Fibroblast of skin of left quadriceps (primary cell): ENCODE measurements at regions not wholly inside any gene's neighbourhood (a gene's known extent, or its start where the extent isn't known, plus 50 kb on each side); places are given as distances from the start of the nearest gene placed in this dataset.
"Not testable (repeated sequence)": the region's sequence is repeated elsewhere in the genome, so short reads cannot be mapped to it uniquely, and the experiment has no call there.

ENCODE experiments used
- DNase-seq, 2 experiments: peaks; one replicate each; pipeline ENCODE4 v3.0.0-alpha.2; 2013; ENCODE audit warnings: low read depth in 2 of 2

DNA sequence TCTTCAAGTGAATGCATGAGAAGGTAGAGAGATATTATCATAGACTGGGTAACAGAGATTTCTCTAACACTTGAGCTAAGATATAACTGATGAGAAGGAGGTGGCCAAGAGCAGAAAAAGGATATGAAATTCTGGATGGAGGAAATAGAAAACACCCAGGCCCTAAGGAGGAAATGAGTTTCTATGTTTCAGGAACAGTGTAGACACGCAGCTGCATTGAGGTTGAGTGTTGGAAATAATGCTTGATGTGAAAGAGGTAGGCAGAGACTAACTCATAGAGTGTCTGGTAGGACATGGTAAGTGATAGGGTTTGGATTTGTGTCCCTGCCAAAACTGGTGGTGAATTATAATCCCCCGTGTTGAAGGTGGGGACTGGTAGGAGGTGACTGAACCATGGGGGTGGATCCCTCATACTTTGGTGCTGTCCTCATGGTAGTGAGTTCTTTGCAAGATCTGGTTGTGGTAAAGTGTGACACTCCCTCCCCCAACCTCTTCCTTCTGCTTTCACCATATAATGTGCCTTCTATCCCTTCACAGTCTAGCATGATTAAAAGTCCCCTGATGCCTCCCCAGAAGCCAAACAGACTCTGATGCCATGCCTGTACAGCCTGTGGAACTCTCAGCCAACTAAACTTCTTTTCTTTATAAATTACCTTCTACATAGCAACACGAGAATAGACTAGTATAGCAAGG, 787.3 kb downstream of the EDEM1 start:
- DNase-seq = no peak

DNA sequence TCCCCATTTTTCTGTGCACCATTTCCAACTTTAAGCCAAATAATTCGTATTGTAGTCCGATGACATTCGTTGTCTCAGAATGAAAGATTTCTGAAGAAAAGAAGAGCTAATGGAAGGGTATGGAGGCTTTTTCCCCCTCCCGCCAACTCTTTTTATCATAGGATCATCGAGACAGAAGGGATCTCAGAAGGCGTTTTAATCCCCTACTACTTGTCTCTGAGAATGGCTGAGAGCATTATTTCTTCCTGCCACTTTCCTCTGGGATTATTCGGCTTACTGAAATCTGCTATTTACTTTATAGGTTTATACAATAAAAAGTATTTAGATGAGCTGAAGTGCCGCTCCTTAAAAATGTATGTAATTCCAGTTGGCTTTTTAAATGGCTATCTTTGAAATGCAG, 789.8 kb downstream of the EDEM1 start:
- no peak for DNase-seq

DNA sequence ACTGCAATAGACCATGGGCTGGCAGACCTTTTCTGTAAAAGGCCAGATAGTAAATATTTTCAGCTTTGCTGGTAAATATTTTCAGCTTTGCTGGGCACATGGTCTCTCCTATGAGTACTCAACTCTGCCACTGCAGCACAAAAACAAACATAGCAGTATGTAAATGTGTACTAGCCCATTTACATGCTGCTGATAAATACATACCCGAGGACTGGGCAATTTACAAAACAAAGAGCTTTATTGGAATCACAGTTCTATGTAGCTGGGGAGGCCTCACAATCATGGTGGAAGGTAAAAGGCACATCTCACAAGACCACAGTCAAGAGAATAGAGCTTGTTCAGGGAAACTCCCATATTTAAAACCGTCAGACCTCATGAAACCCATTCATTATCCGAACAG, 793.0 kb downstream of the EDEM1 start:
- no peak for DNase-seq

DNA sequence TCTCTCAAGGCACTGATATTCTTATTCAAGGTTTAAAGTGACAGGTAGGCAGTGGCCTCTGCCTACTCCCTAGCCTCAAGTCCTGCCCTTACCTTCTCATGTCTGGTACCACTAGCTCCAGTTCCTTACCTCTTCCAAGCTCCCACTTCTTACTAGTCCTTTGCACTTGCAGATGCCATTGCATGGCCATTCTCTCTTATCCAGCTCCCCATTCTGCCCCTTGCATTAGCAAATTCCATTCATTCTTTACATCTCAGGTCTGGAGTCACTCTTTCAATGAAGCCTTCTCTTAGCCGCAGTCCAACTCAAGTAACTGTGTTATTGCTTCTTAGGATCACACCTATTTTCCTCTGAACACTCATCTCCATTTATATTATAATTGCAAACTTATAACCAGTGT, 807.1 kb downstream of the EDEM1 start:
- DNase-seq = no peak

DNA sequence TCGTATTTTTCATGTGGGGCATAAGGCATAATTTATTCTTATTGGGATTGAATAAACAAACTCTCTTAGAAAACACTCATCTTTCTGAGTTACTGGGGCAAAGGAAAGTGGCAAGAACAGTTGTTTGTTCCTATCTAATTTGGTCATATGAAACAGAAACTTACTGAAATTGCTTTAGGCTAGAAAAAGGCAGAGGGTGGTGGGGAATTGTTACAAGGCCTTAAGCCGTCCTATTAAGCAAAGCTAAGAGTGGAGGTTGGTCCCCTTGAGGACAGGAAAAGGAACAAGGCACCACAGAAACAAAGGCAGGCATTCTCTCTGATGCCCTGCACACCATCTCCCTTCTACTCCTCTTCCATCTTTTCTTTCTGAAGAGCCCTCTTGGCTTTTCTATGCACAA, 830.9 kb downstream of the EDEM1 start:
- no peak for DNase-seq

DNA sequence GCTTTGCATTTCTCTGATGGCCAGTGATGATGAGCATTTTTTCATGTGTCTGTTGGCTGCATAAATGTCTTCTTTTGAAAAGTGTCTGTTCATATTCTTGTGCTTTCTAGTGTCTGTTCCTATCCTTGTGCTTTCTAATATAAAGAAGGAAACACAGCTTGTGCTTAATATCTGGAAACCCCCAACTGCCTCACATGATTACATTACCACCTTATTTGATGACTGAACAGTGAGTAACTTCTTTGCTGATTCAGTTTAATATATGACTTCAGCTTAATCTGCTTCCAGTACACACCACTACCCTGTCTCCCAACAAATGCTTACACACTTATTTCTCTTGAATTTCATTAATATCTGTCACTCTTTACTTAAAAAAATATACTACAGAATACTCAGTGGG, 835.1 kb downstream of the EDEM1 start:
- no peak for DNase-seq

DNA sequence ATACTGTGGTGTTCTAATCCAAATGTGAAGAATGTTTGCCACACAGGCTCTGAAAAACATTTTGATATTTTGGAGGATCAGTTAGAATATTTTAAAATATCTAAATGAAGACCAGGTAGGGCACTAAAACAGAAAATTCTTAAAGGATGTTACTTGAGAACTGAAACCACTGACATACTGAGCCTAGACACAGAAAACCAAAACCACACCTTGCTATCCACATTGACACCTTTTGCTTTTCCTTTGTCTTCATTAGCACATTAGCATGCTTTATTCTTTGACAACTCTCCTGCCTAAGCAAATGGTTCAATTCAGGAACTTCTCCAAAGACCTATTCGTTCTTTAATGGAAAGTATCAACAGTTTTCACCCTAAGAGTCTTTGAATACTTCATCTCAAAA, 835.9 kb upstream of the GRM7 start:
- no peak for DNase-seq

DNA sequence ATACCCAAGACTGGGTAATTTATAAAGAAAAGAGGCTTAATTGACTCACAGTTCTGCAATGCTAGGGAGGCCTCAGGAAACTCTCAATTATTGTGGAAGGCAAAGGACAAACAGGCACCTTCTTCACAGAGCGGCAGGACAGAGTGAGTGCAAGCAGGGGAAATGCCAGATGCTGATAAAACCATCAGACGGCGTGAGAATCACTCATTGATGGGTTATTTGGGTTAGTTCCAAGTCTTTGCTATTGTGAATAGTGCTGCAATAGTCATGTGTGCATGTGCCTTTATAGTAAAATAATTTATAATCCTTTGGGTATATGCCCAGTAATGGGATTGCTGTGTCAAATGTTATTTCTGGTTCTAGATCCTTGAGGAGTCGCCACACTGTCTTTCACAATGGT, 830.3 kb upstream of the GRM7 start:
- not testable (repeated sequence) for DNase-seq

DNA sequence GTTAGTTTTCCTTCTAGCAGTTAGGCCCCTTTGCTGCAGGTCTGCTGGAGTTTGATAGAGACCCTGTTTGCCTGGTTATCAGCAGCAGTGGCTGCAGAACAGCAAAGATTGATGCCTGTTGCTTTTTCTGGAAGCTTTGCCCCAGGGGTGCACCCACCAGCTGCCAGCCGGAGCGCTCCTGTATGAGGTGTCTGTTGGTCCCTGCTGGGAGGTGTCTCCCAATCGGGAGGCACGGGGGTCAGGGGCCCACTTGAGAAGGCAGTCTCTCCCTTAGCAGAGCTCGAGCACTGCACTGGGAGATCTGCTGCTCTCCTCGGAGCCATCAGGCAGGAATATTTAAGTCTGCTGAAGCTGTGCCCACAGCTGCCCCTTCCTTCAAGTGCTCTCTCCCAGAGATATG, 825.3 kb upstream of the GRM7 start:
- DNase-seq = no peak

DNA sequence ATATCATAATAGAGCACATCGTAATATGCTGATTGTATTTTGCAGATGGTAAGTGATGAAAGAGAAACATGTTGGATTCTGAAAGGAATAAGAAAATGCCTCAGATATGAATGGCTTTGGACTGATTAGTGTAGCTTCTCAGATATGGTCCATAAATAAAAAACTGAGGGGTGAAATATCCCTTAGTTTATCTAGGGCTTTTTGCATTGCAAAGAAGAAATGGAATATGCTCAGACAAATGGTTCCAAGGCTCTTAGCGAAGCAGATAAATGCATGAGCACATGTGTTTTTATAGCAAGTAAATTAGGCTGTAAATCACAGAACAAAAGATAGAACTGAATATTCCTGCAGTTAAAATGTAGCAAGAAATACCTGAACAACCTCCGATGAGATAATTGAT, 820.9 kb upstream of the GRM7 start:
- no peak for DNase-seq

DNA sequence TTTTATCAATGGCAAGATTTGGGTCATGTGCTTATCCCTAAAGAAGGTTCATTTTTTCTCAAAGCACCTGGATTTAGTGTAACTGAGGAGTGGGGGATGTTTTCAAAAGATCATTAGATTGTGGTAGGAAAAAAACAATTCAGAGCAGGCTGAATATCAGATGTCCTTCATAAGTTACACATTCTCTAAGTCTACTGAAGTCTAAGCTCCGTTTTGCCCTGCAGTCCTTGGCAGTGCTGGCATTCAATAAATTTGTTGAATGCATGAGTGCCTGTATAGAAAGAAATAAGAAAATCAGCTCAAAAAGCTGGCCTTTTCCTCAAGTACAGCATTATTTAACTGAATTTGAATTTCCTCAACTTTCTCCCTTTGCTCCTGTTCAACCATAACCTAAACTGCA, 819.0 kb upstream of the GRM7 start:
- DNase-seq = no peak

DNA sequence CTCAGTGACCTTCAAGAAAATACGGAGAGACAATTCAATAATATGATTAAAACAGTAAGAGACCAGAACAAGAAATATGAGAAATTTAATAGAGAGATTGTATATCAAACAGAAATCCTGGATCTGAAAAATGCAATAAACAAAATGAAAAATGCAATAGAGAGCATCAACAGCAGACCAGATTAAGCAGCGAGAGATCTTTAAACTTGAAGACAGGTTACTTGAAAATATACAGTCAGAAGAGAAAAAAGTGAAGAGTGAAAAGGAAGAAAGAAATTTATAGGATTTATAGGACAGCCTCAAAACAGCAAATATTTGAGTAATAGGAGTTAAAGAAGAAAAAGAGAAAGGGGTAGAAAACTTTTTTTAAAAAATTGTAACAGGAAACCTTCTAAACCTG, 813.9 kb upstream of the GRM7 start:
- DNase-seq = no peak

DNA sequence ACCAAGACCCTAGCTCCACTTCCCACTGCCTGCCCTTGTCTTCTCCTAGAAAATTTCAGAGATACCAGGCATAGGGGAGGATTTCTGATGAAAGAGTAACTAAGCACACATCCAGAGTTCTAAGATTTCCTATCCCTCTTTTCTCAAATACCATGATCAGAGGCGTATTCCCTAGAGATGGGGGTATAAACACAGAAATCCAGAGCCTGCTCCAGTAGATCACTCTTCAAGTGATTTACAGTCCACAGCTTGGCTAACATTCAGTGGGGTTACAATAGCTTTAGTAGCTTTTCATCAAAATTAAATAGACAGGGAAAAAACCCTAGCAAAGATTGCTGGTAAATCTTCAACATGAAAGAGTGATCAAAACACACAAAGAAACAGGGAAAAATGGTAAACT, 800.7 kb upstream of the GRM7 start:
- DNase-seq = no peak

DNA sequence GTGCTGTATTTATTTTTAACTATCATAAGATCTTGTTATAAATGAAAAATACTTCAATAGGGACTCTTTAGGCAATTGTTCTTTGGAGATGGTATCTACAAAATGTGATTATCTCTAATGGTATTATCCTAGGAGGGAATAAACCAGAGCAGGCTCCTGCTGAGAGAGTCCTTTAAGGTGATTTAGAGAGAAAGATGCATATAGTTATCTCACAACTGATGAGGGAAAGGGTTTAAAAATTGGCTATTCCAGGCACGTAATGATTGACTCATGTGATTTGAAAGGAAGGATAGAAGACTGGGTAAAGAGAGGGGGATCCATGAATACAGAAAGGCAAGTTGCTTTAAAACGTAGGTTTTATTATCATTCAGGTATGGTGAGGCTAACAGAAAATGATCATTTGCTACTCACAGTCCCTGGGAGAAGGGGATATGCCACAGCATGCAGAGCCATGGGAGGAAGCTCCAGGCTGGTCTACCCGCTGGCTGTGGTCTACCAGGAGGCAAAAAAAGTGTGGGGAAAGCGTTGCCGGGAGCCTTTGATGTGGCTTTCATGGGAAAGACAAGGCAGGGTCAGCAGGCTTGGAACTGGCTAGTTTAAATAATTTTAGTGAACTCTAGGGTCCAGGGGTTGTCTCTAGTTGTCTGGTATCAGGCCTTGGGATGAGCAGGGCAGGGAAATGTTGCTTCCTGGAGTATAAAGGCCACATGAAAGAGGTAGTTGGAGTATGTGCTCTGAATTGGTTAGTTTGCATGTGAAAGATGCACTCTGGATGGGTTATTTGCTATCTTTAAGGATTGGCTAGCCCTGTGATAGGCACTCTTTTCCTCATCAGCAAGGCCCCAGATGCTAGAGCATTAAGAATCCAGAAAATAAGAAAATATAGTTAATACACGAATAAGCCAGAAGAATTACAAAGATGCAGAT, 798.4 kb upstream of the GRM7 start:
- no peak for DNase-seq

DNA sequence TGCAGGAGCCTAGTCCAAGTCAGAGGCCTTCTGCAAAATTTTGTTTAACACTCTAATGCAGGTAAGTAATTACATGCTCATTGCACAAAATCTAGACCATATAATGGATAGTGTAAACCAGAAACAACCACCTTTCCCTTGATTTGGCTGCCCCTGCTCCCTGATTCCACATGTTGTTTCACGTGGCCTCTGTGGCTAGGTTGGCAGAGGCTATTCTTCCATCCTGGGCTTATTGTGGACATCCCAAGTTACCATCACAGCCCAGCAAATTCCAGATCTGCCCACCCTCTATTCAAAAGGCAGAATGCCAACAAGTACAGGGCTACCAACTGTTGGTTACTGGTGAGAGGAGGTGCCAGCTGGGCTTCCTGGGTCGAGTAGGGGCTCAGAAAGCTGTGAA, 794.5 kb upstream of the GRM7 start:
- no peak for DNase-seq

DNA sequence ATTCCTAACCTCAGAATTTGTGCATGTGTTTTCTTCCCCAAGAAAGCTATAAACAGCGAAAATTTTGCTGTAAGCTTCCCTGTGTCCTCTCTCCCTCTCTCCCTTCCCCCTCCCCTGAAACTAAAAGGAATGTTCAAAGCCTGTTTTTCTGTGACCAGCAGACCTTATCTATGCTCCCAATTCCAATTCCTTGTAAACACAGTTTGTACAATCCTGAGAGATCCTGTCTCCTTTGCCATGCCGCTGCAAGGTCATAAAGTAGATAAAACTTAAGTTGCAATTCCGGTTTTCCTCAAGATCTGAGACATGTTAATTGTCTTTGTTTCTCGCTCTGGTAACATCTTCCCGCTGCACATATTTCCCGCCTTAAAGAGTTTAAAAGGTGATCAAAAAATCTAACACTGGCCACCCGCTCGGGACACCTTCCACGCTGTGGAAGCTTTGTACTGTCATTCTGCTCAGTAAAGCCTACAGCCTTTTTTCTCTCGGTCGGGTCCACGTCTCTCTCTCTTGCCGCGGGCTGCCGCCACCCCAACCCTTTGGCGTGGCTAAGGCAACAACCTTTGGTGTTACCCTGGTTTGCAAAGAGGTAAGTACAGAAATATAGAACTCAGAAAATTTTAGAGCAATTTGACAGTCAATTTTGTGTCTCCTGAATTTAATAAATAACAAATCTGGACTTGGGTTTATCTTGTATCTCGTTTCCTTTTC, 793.9 kb upstream of the GRM7 start:
- DNase-seq = not testable (repeated sequence)

DNA sequence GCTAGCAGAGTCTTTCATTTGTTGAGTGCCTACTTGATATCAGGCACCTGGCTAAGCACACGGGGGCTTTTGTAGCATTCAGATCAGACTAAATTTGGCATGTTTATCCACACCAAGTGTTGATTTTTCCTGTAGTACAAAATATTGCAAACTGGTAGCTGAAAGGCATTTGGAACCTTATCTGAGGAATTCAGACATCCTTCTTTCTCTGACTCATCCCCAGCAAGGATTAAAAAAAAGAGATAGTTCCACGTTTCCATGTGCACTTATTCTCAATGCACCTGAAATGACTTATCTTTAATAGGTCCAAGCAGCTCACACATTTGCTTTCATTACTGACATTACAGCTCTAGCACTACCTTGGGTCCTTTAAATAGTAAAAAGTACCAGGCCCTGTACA, 786.0 kb upstream of the GRM7 start:
- no peak for DNase-seq

DNA sequence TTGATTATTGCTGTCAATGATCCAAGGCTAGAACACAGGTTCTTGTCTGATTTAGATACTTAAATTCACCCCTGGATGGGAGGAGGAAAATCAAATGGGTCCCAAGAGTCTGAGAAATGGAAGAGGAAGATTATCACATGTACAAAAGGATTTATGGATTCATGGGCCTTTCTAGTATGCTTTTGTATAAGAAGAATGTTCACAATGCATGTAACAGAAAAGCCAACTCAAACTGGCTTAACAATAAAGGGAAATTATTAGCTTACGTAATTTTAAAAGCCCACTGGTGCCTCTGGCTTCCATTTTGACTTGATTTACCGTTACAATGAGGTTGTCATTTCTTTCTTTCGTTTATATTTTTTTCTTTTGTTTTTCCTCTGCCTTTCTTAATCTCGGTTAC, 782.5 kb upstream of the GRM7 start:
- DNase-seq = no peak

DNA sequence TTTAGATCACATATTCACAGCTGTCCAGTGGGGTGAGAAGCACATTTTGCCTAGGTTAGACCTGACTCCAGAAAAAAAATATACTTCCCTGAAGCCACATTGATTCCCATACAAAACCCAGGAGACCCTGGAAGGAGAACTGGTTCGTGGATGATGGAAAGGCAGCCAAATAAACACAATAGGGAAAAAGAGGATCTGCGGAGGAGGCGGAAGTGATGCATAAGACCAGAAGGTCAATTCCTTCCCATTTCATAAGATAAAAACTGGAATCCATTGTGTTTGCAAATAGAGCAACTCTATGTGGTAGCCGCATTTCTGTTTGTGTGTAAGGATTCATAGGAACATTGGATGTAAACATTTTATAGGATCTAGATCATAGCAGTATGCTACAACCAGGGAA, 781.9 kb upstream of the GRM7 start:
- DNase-seq = no peak

DNA sequence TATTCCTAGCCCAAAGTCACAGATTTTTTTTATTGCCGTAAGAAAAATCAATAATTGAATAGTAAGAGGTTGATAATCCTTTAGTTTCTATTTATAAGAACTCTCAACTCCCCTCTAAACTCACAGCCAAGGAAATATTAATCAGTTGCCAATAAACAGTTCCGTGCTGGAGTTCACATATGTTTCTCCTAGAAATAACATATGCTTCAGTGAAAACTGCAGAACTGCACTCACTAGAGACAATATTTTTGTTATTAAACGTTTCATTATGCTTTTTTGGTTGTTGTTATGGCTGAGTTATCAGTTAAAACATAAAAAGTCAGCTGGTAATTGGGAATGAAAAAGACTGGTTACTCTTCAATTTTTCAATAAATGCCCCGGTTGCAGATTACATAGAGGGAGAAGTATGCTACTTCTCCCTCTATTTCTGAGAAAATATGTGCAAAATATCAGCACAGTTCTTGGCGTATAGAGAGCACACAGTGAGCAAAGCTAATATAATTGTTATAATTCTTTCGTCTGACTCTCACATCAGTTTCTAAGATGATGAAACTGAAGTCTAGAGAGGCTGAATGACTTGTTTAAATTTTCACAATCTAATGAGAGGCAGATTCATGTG, 781.2 kb upstream of the GRM7 start:
- DNase-seq = no peak

DNA sequence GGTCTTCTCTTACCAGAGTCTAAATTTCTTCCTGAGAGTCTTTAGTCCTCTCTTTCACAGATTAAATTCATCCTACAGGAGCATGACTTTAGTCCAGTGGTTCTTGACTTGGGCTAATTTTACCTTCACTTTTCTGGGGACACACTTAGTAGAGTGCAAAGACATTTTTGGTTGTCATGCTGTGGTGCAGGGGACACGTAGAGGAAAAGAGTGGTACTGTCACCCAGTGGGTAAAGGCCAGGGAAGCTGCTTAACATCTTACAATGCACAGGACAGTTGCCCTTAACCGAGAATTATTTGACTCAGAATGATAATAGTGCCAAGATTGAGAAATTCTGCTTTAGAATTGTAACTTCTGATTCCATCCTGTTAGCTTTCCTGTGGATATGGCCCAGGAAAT, 772.5 kb upstream of the GRM7 start:
- no peak for DNase-seq

DNA sequence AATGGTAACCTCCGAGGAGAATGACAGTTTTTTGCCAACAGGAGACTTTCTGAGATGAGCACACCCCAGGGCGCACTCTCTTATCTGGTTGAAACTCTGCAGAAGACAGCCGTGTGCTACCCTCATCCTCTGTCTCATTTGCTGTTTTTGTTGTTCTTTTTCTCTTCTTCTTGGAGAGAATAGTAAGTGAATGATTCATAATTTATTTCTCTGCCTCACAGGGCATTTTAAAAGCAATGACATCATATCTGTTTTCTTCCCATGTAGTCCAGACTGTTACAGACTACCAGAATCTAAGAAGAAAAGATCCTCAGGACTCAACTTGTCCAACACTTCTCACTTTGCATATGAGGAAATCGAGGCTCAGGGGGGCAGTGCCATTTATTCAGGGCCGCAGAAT, 771.1 kb upstream of the GRM7 start:
- DNase-seq = no peak
